ENCODE measurements at regions not wholly inside any gene's neighbourhood (a gene's known extent, or its start where the extent isn't known, plus 50 kb on each side); places are given as distances from the start of the nearest gene placed in this dataset.
"Not testable (repeated sequence)": the region's sequence is repeated elsewhere in the genome, so short reads cannot be mapped to it uniquely, and the experiment has no call there.

- H3K27ac ChIP-seq (ENCODE audit: low read depth, low read length) = no peak overlapping the region
- H3K9me3 ChIP-seq (ENCODE audit: control insufficient read depth in 1 of 2, low read length in 2 of 2) = no peaks in the 10 kb centered on the region
- no peaks in the 10 kb centered on the region for H3K27me3 ChIP-seq (ENCODE audit: control insufficient read depth in 1 of 2, insufficient read depth in 2 of 2, low read length in 2 of 2)
- no peaks in the 10 kb centered on the region for H3K36me3 ChIP-seq (ENCODE audit: control insufficient read depth in 1 of 2, insufficient read depth in 2 of 2, low read length in 2 of 2)
- no peak overlapping the region for H3K9ac ChIP-seq (ENCODE audit: low read depth in 1 of 2, low read length in 2 of 2)
- no peak overlapping the region for H3K4me3 ChIP-seq (ENCODE audit: low read depth in 1 of 2, low read length in 2 of 2)
- H3K4me1 ChIP-seq (ENCODE audit: control insufficient read depth in 1 of 2, insufficient read depth in 2 of 2, low read length in 2 of 2) = no peaks in the 10 kb centered on the region
Measured at GRCh38 chr4:187000281-187000680, 276.6 kb upstream of the FAT1 start.

- not testable (repeated sequence) for H3K4me3 ChIP-seq (ENCODE audit: low read depth in 1 of 2, low read length in 2 of 2); H3K36me3 ChIP-seq (ENCODE audit: control insufficient read depth in 1 of 2, insufficient read depth in 2 of 2, low read length in 2 of 2); H3K4me1 ChIP-seq (ENCODE audit: control insufficient read depth in 1 of 2, insufficient read depth in 2 of 2, low read length in 2 of 2); H3K9me3 ChIP-seq (ENCODE audit: control insufficient read depth in 1 of 2, low read length in 2 of 2); H3K9ac ChIP-seq (ENCODE audit: low read depth in 1 of 2, low read length in 2 of 2); H3K27me3 ChIP-seq (ENCODE audit: control insufficient read depth in 1 of 2, insufficient read depth in 2 of 2, low read length in 2 of 2); H3K27ac ChIP-seq (ENCODE audit: low read depth, low read length)
Measured at GRCh38 chr4:187002133-187002532, 278.5 kb upstream of the FAT1 start.

GRCh38 chr4:187004628-187005027 is 281.0 kb upstream of the FAT1 start:
- Histone ChIP-seq H3K4me3 (ENCODE audit: low read depth in 1 of 2, low read length in 2 of 2) (no peak overlapping the region), H3K36me3 (ENCODE audit: control insufficient read depth in 1 of 2, insufficient read depth in 2 of 2, low read length in 2 of 2) (no peaks in the 10 kb centered on the region), H3K27me3 (ENCODE audit: control insufficient read depth in 1 of 2, insufficient read depth in 2 of 2, low read length in 2 of 2) (no peaks in the 10 kb centered on the region), H3K9me3 (ENCODE audit: control insufficient read depth in 1 of 2, low read length in 2 of 2) (no peaks in the 10 kb centered on the region), H3K9ac (ENCODE audit: low read depth in 1 of 2, low read length in 2 of 2) (no peak overlapping the region), H3K27ac (ENCODE audit: low read depth, low read length) (no peak overlapping the region), H3K4me1 (ENCODE audit: control insufficient read depth in 1 of 2, insufficient read depth in 2 of 2, low read length in 2 of 2) (no peaks in the 10 kb centered on the region)

DNA sequence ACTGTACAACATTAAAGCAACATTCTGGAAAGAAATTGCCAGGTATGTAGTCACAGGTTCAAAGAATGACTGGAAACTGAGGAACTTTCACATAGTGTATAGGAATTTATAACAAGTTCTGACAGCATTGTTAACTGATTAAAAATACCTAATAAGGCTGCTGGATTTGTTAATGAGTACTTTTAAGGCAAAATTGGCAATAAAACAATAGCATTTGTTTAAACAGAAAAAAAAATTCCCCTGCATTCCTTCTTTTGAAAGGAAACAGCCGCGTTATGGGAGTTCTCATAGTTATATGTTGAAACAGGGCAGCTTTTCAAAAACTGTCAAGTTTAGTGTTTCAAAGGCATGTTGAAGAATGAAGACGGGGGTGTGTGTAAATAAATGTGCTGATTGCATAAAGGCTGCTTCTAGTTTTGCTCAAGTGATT is 282.5 kb upstream of the FAT1 start:
- Histone ChIP-seq H3K27ac (ENCODE audit: low read depth, low read length) (no peak overlapping the region), H3K4me1 (ENCODE audit: control insufficient read depth in 1 of 2, insufficient read depth in 2 of 2, low read length in 2 of 2) (no peaks in the 10 kb centered on the region), H3K27me3 (ENCODE audit: control insufficient read depth in 1 of 2, insufficient read depth in 2 of 2, low read length in 2 of 2) (no peaks in the 10 kb centered on the region), H3K9ac (ENCODE audit: low read depth in 1 of 2, low read length in 2 of 2) (no peak overlapping the region), H3K9me3 (ENCODE audit: control insufficient read depth in 1 of 2, low read length in 2 of 2) (no peaks in the 10 kb centered on the region), H3K4me3 (ENCODE audit: low read depth in 1 of 2, low read length in 2 of 2) (no peak overlapping the region), H3K36me3 (ENCODE audit: control insufficient read depth in 1 of 2, insufficient read depth in 2 of 2, low read length in 2 of 2) (no peaks in the 10 kb centered on the region)

GRCh38 chr4:187010052-187010451 is 286.4 kb upstream of the FAT1 start:
- Histone ChIP-seq H3K4me1 (ENCODE audit: control insufficient read depth in 1 of 2, insufficient read depth in 2 of 2, low read length in 2 of 2) (no peaks in the 10 kb centered on the region), H3K27me3 (ENCODE audit: control insufficient read depth in 1 of 2, insufficient read depth in 2 of 2, low read length in 2 of 2) (no peaks in the 10 kb centered on the region), H3K27ac (ENCODE audit: low read depth, low read length) (no peak overlapping the region), H3K9ac (ENCODE audit: low read depth in 1 of 2, low read length in 2 of 2) (no peak overlapping the region), H3K36me3 (ENCODE audit: control insufficient read depth in 1 of 2, insufficient read depth in 2 of 2, low read length in 2 of 2) (no peaks in the 10 kb centered on the region), H3K4me3 (ENCODE audit: low read depth in 1 of 2, low read length in 2 of 2) (no peak overlapping the region), H3K9me3 (ENCODE audit: control insufficient read depth in 1 of 2, low read length in 2 of 2) (no peaks in the 10 kb centered on the region)

DNA sequence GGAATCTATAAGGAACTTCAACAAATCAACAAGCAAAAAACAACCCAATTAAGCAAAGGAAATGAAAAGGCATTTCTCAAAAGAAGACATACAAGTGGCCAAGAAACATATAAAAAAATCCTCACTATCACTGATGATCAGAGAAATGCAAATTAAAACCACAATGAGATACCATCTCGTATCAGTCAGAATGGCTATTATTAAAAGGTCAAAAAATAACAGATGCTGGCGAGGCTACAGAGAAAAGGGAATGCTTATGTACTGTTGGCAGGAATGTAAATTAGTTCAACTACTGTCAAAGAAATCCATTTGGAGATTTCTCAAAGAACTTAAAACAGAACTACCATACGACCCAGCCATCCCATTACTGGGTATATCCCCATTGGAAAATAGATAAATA is 292.4 kb upstream of the FAT1 start:
- H3K9ac ChIP-seq (ENCODE audit: low read depth in 1 of 2, low read length in 2 of 2) = no peak overlapping the region
- no peaks in the 10 kb centered on the region for H3K4me1 ChIP-seq (ENCODE audit: control insufficient read depth in 1 of 2, insufficient read depth in 2 of 2, low read length in 2 of 2)
- no peak overlapping the region for H3K4me3 ChIP-seq (ENCODE audit: low read depth in 1 of 2, low read length in 2 of 2)
- H3K27me3 ChIP-seq (ENCODE audit: control insufficient read depth in 1 of 2, insufficient read depth in 2 of 2, low read length in 2 of 2) = no peaks in the 10 kb centered on the region
- H3K9me3 ChIP-seq (ENCODE audit: control insufficient read depth in 1 of 2, low read length in 2 of 2) = no peaks in the 10 kb centered on the region
- no peaks in the 10 kb centered on the region for H3K36me3 ChIP-seq (ENCODE audit: control insufficient read depth in 1 of 2, insufficient read depth in 2 of 2, low read length in 2 of 2)
- no peak overlapping the region for H3K27ac ChIP-seq (ENCODE audit: low read depth, low read length)

- H3K9ac ChIP-seq (ENCODE audit: low read depth in 1 of 2, low read length in 2 of 2) = no peak overlapping the region
- H3K4me3 ChIP-seq (ENCODE audit: low read depth in 1 of 2, low read length in 2 of 2) = no peak overlapping the region
- H3K27ac ChIP-seq (ENCODE audit: low read depth, low read length) = no peak overlapping the region
- no peaks in the 10 kb centered on the region for H3K9me3 ChIP-seq (ENCODE audit: control insufficient read depth in 1 of 2, low read length in 2 of 2)
- H3K27me3 ChIP-seq (ENCODE audit: control insufficient read depth in 1 of 2, insufficient read depth in 2 of 2, low read length in 2 of 2) = no peaks in the 10 kb centered on the region
- no peaks in the 10 kb centered on the region for H3K36me3 ChIP-seq (ENCODE audit: control insufficient read depth in 1 of 2, insufficient read depth in 2 of 2, low read length in 2 of 2)
- no peaks in the 10 kb centered on the region for H3K4me1 ChIP-seq (ENCODE audit: control insufficient read depth in 1 of 2, insufficient read depth in 2 of 2, low read length in 2 of 2)
Measured at GRCh38 chr4:187017147-187017546, 293.5 kb upstream of the FAT1 start.

GRCh38 chr4:187019896-187020295 is 296.2 kb upstream of the FAT1 start:
- H3K27ac ChIP-seq (ENCODE audit: low read depth, low read length) = no peak overlapping the region
- H3K9me3 ChIP-seq (ENCODE audit: control insufficient read depth in 1 of 2, low read length in 2 of 2) = no peaks in the 10 kb centered on the region
- no peaks in the 10 kb centered on the region for H3K27me3 ChIP-seq (ENCODE audit: control insufficient read depth in 1 of 2, insufficient read depth in 2 of 2, low read length in 2 of 2)
- H3K4me3 ChIP-seq (ENCODE audit: low read depth in 1 of 2, low read length in 2 of 2) = no peak overlapping the region
- H3K36me3 ChIP-seq (ENCODE audit: control insufficient read depth in 1 of 2, insufficient read depth in 2 of 2, low read length in 2 of 2) = no peaks in the 10 kb centered on the region
- H3K4me1 ChIP-seq (ENCODE audit: control insufficient read depth in 1 of 2, insufficient read depth in 2 of 2, low read length in 2 of 2) = no peaks in the 10 kb centered on the region
- no peak overlapping the region for H3K9ac ChIP-seq (ENCODE audit: low read depth in 1 of 2, low read length in 2 of 2)

DNA sequence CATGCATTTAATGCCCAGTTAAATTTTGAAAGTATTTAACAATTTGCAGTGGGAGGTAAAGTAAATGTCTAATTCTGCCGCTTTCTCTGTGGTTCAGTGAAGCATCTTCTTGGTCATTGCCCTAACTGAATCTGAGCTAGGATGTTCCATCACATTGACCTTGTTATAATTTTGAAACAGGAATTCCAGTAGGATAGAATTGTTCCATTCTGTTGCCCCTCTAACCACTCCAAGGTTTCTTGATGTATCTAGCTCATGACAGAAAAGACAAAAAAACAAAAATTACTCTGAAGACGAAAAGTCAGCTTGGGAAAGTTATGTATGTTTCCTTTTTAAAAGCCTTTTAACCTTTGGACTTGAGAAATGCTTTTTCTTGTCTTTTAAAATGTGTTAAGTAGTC is 297.0 kb upstream of the FAT1 start:
- H3K9me3 ChIP-seq (ENCODE audit: control insufficient read depth in 1 of 2, low read length in 2 of 2) = no peaks in the 10 kb centered on the region
- H3K27me3 ChIP-seq (ENCODE audit: control insufficient read depth in 1 of 2, insufficient read depth in 2 of 2, low read length in 2 of 2) = no peaks in the 10 kb centered on the region
- no peak overlapping the region for H3K9ac ChIP-seq (ENCODE audit: low read depth in 1 of 2, low read length in 2 of 2)
- no peak overlapping the region for H3K4me3 ChIP-seq (ENCODE audit: low read depth in 1 of 2, low read length in 2 of 2)
- no peak overlapping the region for H3K27ac ChIP-seq (ENCODE audit: low read depth, low read length)
- H3K4me1 ChIP-seq (ENCODE audit: control insufficient read depth in 1 of 2, insufficient read depth in 2 of 2, low read length in 2 of 2) = no peaks in the 10 kb centered on the region
- no peaks in the 10 kb centered on the region for H3K36me3 ChIP-seq (ENCODE audit: control insufficient read depth in 1 of 2, insufficient read depth in 2 of 2, low read length in 2 of 2)

DNA sequence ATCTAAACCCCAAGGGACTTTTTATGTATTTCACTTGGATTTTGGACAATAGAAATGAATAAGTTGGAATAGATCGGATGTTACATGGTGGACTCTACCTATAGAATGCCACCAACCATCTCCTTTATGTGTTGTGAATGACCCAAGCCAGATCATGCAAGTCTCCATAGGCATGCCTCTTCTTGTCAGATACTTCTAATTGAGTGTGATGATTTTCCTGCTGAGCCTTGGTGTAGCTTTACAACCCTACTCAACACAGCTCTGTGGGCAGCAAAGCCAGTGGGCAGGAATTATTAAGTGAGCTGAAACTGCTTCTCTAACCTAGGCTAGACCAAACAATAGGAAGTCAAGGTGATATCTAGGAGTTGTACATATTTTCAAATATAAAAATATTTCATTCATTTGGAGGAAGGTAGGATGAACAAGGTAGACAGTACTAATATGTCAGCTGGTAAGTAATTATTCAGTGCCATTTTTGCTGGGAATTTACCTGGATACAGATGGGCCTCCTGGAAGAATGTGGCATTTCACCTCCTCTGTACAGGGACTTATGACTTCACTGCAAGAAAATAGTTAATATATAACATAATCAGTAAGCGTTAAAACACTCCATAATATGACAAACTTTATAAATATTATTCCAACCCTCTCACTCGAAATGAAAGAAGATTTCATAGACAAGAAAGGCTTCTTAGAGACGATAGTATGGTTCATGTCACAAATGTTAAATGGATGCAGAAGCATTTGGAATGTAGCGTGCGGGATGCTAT is 298.0 kb upstream of the FAT1 start:
- Histone ChIP-seq H3K27ac (ENCODE audit: low read depth, low read length) (no peak overlapping the region), H3K4me1 (ENCODE audit: control insufficient read depth in 1 of 2, insufficient read depth in 2 of 2, low read length in 2 of 2) (no peaks in the 10 kb centered on the region), H3K27me3 (ENCODE audit: control insufficient read depth in 1 of 2, insufficient read depth in 2 of 2, low read length in 2 of 2) (no peaks in the 10 kb centered on the region), H3K4me3 (ENCODE audit: low read depth in 1 of 2, low read length in 2 of 2) (no peak overlapping the region), H3K36me3 (ENCODE audit: control insufficient read depth in 1 of 2, insufficient read depth in 2 of 2, low read length in 2 of 2) (no peaks in the 10 kb centered on the region), H3K9ac (ENCODE audit: low read depth in 1 of 2, low read length in 2 of 2) (no peak overlapping the region), H3K9me3 (ENCODE audit: control insufficient read depth in 1 of 2, low read length in 2 of 2) (no peaks in the 10 kb centered on the region)

DNA sequence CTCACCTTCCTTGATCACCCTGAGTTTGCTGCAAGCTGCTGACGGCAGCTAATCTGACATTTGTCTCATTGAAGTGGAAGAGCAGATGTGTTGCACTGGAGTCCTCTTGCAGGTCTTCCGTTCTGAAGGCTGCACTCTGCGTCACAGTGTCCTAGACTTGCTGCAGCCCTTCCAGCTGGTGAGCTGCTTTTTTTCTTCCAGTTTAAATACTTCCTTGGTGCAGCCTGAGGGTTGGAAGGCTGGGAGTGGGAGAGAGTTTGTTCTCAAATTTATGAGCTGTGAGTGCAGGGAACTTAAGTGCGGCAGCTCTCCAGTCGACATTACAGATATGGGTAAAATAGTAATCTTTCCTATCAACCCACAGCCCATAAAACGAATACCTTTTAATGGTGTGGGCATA is 303.6 kb upstream of the FAT1 start:
- Histone ChIP-seq H3K9ac (ENCODE audit: low read depth in 1 of 2, low read length in 2 of 2) (no peak overlapping the region), H3K27me3 (ENCODE audit: control insufficient read depth in 1 of 2, insufficient read depth in 2 of 2, low read length in 2 of 2) (no peaks in the 10 kb centered on the region), H3K9me3 (ENCODE audit: control insufficient read depth in 1 of 2, low read length in 2 of 2) (no peaks in the 10 kb centered on the region), H3K4me1 (ENCODE audit: control insufficient read depth in 1 of 2, insufficient read depth in 2 of 2, low read length in 2 of 2) (no peaks in the 10 kb centered on the region), H3K27ac (ENCODE audit: low read depth, low read length) (no peak overlapping the region), H3K36me3 (ENCODE audit: control insufficient read depth in 1 of 2, insufficient read depth in 2 of 2, low read length in 2 of 2) (no peaks in the 10 kb centered on the region), H3K4me3 (ENCODE audit: low read depth in 1 of 2, low read length in 2 of 2) (no peak overlapping the region)

All from duodenal mucosa (tissue), 2 donors.